Limb (tissue), 2 donors: ENCODE measurements at regions not wholly inside any gene's neighbourhood (a gene's known extent, or its start where the extent isn't known, plus 50 kb on each side); places are given as distances from the start of the nearest gene placed in this dataset.
"Not testable (repeated sequence)": the region's sequence is repeated elsewhere in the genome, so short reads cannot be mapped to it uniquely, and the experiment has no call there.

Experiments used
- DNase-seq, 2 donors: peaks; one replicate each; pipeline ENCODE4 v3.0.0-alpha.2; 2016; ENCODE audit errors: extremely low spot score in 2 of 2

- no peak for DNase-seq
Measured at GRCh38 chr5:58022055-58022454, 437.8 kb downstream of the PLK2 start.

GRCh38 chr5:58021466-58021865, 438.4 kb downstream of the PLK2 start:
- no peak for DNase-seq

- DNase-seq, result no peak
Measured at GRCh38 chr5:58019614-58020013, 440.3 kb downstream of the PLK2 start.

- DNase-seq, result no peak
Measured at GRCh38 chr5:58018016-58018415, 441.9 kb downstream of the PLK2 start.

- no peak for DNase-seq
Measured at GRCh38 chr5:58016877-58017276, 443.0 kb downstream of the PLK2 start.

- no peak for DNase-seq
Measured at GRCh38 chr5:58016358-58016757, 443.5 kb downstream of the PLK2 start.

GRCh38 chr5:58015175-58015574, 444.7 kb downstream of the PLK2 start:
- no peak for DNase-seq

GRCh38 chr5:58013542-58014258, 446.2 kb downstream of the PLK2 start:
- DNase-seq, result no peak

- no peak for DNase-seq
Measured at GRCh38 chr5:58012801-58013315, 447.0 kb downstream of the PLK2 start.

- no peak for DNase-seq
Measured at GRCh38 chr5:58012102-58012501, 447.8 kb downstream of the PLK2 start.

- no peak for DNase-seq
Measured at GRCh38 chr5:58011301-58011700, 448.6 kb downstream of the PLK2 start.

- no peak for DNase-seq
Measured at GRCh38 chr5:58009754-58010153, 450.1 kb downstream of the PLK2 start.

- DNase-seq, result no peak
Measured at GRCh38 chr5:58002323-58002722, 457.6 kb downstream of the PLK2 start.

- no peak for DNase-seq
Measured at GRCh38 chr5:57993866-57994265, 466.0 kb downstream of the PLK2 start.

- DNase-seq, result no peak
Measured at GRCh38 chr5:57989378-57989777, 470.5 kb downstream of the PLK2 start.

GRCh38 chr5:57988813-57989212, 471.1 kb downstream of the PLK2 start:
- no peak for DNase-seq

GRCh38 chr5:57987552-57987951, 472.3 kb downstream of the PLK2 start:
- DNase-seq, result no peak

GRCh38 chr5:57986761-57987341, 473.0 kb downstream of the PLK2 start:
- DNase-seq, result no peak

- DNase-seq, result no peak
Measured at GRCh38 chr5:57983426-57983825, 476.5 kb downstream of the PLK2 start.

GRCh38 chr5:57979671-57980070, 480.2 kb downstream of the PLK2 start:
- no peak for DNase-seq

- no peak for DNase-seq
Measured at GRCh38 chr5:57976506-57976905, 483.4 kb downstream of the PLK2 start.

GRCh38 chr5:57972099-57972498, 487.8 kb downstream of the PLK2 start:
- DNase-seq, result not testable (repeated sequence)

GRCh38 chr5:57960569-57960968, 478.0 kb upstream of the ACTBL2 start:
- DNase-seq, result no peak
